ENCODE measurements at regions not wholly inside any gene's neighbourhood (a gene's known extent, or its start where the extent isn't known, plus 50 kb on each side); places are given as distances from the start of the nearest gene placed in this dataset.

GRCh38 chr2:169422120-169422519 is 57.2 kb upstream of the BBS5 start:
- TF ChIP-seq POLR2A (IDR thresholded peaks at IDR 0.05; ENCODE audit: low read depth, low read length) (no peak), SMAD1 (IDR thresholded peaks at IDR 0.05; ENCODE audit: low read depth, partially characterized antibody) (no peak), CHD2 (IDR thresholded peaks at IDR 0.05; ENCODE audit: borderline replicate concordance, low read depth, low read length) (no peak)
